ENCODE measurements at regions not wholly inside any gene's neighbourhood (a gene's known extent, or its start where the extent isn't known, plus 50 kb on each side); places are given as distances from the start of the nearest gene placed in this dataset.

- no peaks in the 10 kb centered on the region for H3K27me3 ChIP-seq (ENCODE audit: control insufficient read depth in 2 of 2, insufficient read depth in 2 of 2, low read length in 2 of 2)
- no peak for FAIRE-seq
- CTCF ChIA-PET (ENCODE audit: low intra/inter-chr PET ratio) = no interaction called here
- no peak overlapping the region for H2AFZ ChIP-seq (ENCODE audit: low read depth, low read length)
- BruUV-seq (replicated peaks) = no TSS peak
- no peak overlapping the region for H3K27ac ChIP-seq (ENCODE audit: extremely low read depth, low read depth, low read length)
- POLR2A ChIA-PET = no interaction called here
- H4K20me1 ChIP-seq (replicated peaks; ENCODE audit: control insufficient read depth, insufficient read depth, low read length) = no peaks in the 10 kb centered on the region
- no peak for ATAC-seq
- 0% methylated on average over 10 of the region's 11 CpGs for WGBS (ENCODE audit: insufficient coverage, low coverage, missing lambda C conversion rate)
- H3K4me3 ChIP-seq = no peak overlapping the region
- H3K9ac ChIP-seq (ENCODE audit: insufficient read depth in 1 of 2, low read depth in 2 of 2, low read length in 2 of 2) = no peak overlapping the region
- no peaks in the 10 kb centered on the region for H3K36me3 ChIP-seq (ENCODE audit: control insufficient read depth, insufficient read depth, low read length)
- H3K79me2 ChIP-seq (ENCODE audit: control insufficient read depth, insufficient read depth, low read length) = no peaks in the 10 kb centered on the region
- no peaks in the 10 kb centered on the region for H3K9me1 ChIP-seq (ENCODE audit: control insufficient read depth, insufficient read depth, low read length)
- intact Hi-C loops (cut with micrococcal nuclease) = no loop called here
- no peaks in the 10 kb centered on the region for H3K4me1 ChIP-seq (replicated peaks in 1 of 2; ENCODE audit: control insufficient read depth in 2 of 2, insufficient read depth in 2 of 2, low read length in 2 of 2)
- H3K4me2 ChIP-seq (ENCODE audit: insufficient read depth, low read length) = no peak overlapping the region
- in situ Hi-C loops (cut with MboI) = no loop called here
- H3K9me3 ChIP-seq (replicated peaks; ENCODE audit: control insufficient read depth, insufficient read depth, low read depth, low read length) = no peaks in the 10 kb centered on the region
- DNase-seq (ENCODE audit: extremely low read depth in 1 of 4, low spot score in 3 of 4) = no peak
- TF ChIP-seq ZNF511 (CRISPR knock-in tag; IDR thresholded peaks at IDR 0.05) = no peak
- TF ChIP-seq NCOA2 (IDR thresholded peaks at IDR 0.05; ENCODE audit: partially characterized antibody in 2 of 2) = no peak
- TF ChIP-seq ZNF318 (IDR thresholded peaks at IDR 0.05; ENCODE audit: borderline replicate concordance in 1 of 2, low read depth in 1 of 2) = no peak
- TF ChIP-seq HDAC1 (IDR thresholded peaks at IDR 0.05) = no peak
- TF ChIP-seq ARNT (IDR thresholded peaks at IDR 0.05) = no peak
- no peak for TF ChIP-seq ESRRB (CRISPR knock-in tag; IDR thresholded peaks at IDR 0.05; ENCODE audit: borderline replicate concordance)
- no peak for TF ChIP-seq NR2C2 (CRISPR knock-in tag; IDR thresholded peaks at IDR 0.05)
- no peak for TF ChIP-seq NR2C2 (tag; IDR thresholded peaks at IDR 0.05)
- TF ChIP-seq GTF3C2 (IDR thresholded peaks at IDR 0.05; ENCODE audit: borderline replicate concordance, extremely low read depth, insufficient read length) = no peak
- no peak for TF ChIP-seq XRCC5 (IDR thresholded peaks at IDR 0.05; ENCODE audit: low read depth, low read length)
Measured at GRCh38 chr18:52200921-52201663, 138.9 kb upstream of the DCC start.

All from K562 (cell line).